ENCODE measurements at regions not wholly inside any gene's neighbourhood (a gene's known extent, or its start where the extent isn't known, plus 50 kb on each side); places are given as distances from the start of the nearest gene placed in this dataset.

- TF ChIP-seq CTCF (IDR thresholded peaks at IDR 0.05) (no peak), POLR2A (IDR thresholded peaks at IDR 0.05; ENCODE audit: low read length) (no peak), MAX (IDR thresholded peaks at IDR 0.05) (no peak), SREBF2 (IDR thresholded peaks at IDR 0.05) (no peak), ESRRA (IDR thresholded peaks at IDR 0.05; ENCODE audit: borderline replicate concordance, low read length) (no peak), USF2 (IDR thresholded peaks at IDR 0.05) (no peak), CHD2 (IDR thresholded peaks at IDR 0.05; ENCODE audit: low read length, partially characterized antibody) (no peak)
Measured at GRCh38 chr22:44611880-44612496, 90.0 kb upstream of the PRR5 start.
